GM21529 (cell line): ENCODE measurements at regions not wholly inside any gene's neighbourhood (a gene's known extent, or its start where the extent isn't known, plus 50 kb on each side); places are given as distances from the start of the nearest gene placed in this dataset.
"Not testable (repeated sequence)": the region's sequence is repeated elsewhere in the genome, so short reads cannot be mapped to it uniquely, and the experiment has no call there.

Experiments
- ATAC-seq: cut with Tn5 transposase; IDR thresholded peaks from one replicate; pipeline ENCODE4 v1.9.1; 2021; ENCODE audit not compliant: unreplicated experiment

- ATAC-seq, result not testable (repeated sequence)
Measured at GRCh38 chr15:34528055-34528754, 55.2 kb downstream of the GOLGA8B start.

GRCh38 chr15:34527641-34528040, 55.8 kb downstream of the GOLGA8B start:
- not testable (repeated sequence) for ATAC-seq

- not testable (repeated sequence) for ATAC-seq
Measured at GRCh38 chr15:34523849-34524248, 59.6 kb downstream of the GOLGA8B start.

GRCh38 chr15:34522601-34523000, 60.9 kb downstream of the GOLGA8B start:
- ATAC-seq, result not testable (repeated sequence)

- ATAC-seq, result not testable (repeated sequence)
Measured at GRCh38 chr15:34521802-34522485, 61.5 kb downstream of the GOLGA8B start.

GRCh38 chr15:34520566-34520965, 62.9 kb downstream of the GOLGA8B start:
- ATAC-seq, result no peak

GRCh38 chr15:34520010-34520409, 63.4 kb downstream of the GOLGA8B start:
- ATAC-seq, result not testable (repeated sequence)

- ATAC-seq, result peak; percentile 66
Measured at GRCh38 chr15:34514251-34514670, 69.2 kb downstream of the GOLGA8B start.

GRCh38 chr15:34512628-34513027, 70.8 kb downstream of the GOLGA8B start:
- no peak for ATAC-seq

GRCh38 chr15:34501131-34501530, 63.5 kb upstream of the GOLGA8A start:
- no peak for ATAC-seq

- no peak for ATAC-seq
Measured at GRCh38 chr15:34496207-34496995, 58.8 kb upstream of the GOLGA8A start.

- ATAC-seq, result not testable (repeated sequence)
Measured at GRCh38 chr15:34495707-34496106, 58.1 kb upstream of the GOLGA8A start.

GRCh38 chr15:34494084-34494399, 56.4 kb upstream of the GOLGA8A start:
- ATAC-seq, result no peak

GRCh38 chr15:34493001-34493400, 55.4 kb upstream of the GOLGA8A start:
- ATAC-seq, result no peak

- not testable (repeated sequence) for ATAC-seq
Measured at GRCh38 chr15:34491488-34491887, 53.9 kb upstream of the GOLGA8A start.

- ATAC-seq, result no peak
Measured at GRCh38 chr15:34490417-34491193, 53.0 kb upstream of the GOLGA8A start.

- not testable (repeated sequence) for ATAC-seq
Measured at GRCh38 chr15:34488973-34489959, 51.7 kb upstream of the GOLGA8A start.
